Colonic mucosa (tissue), 4 donors: ENCODE measurements at regions not wholly inside any gene's neighbourhood (a gene's known extent, or its start where the extent isn't known, plus 50 kb on each side); places are given as distances from the start of the nearest gene placed in this dataset.

Source experiments
- DNase-seq: peaks from one replicate; pipeline ENCODE4 v3.0.0-alpha.2; 2020
- H3K27ac ChIP-seq: fragments of 200-600 bp; one replicate; pipeline ENCODE4 v1.8.0; 2021
- H3K27me3 ChIP-seq: fragments of 200-600 bp; one replicate; pipeline ENCODE4 v1.8.0; 2021
- H3K36me3 ChIP-seq: fragments of 200-600 bp; one replicate; pipeline ENCODE4 v1.8.0; 2021
- H3K4me1 ChIP-seq: fragments of 200-600 bp; one replicate; pipeline ENCODE4 v1.8.0; 2021; ENCODE audit warnings: mild to moderate bottlenecking
- H3K4me3 ChIP-seq: fragments of 200-600 bp; one replicate; pipeline ENCODE4 v1.8.0; 2021
- H3K9ac ChIP-seq, 2 donors: one replicate each; pipeline ENCODE4 v1.7.0; 2013; ENCODE audit warnings: control low read depth in 2 of 2, low read depth in 2 of 2, low read length in 2 of 2
- H3K9me3 ChIP-seq: fragments of 200-600 bp; one replicate; pipeline ENCODE4 v1.8.0; 2021
- CTCF ChIP-seq: fragments of 200-600 bp; IDR thresholded peaks from one replicate; pipeline ENCODE4 v1.8.0; 2022; ENCODE audit warnings: antibody characterized with exemption, mild to moderate bottlenecking
- intact Hi-C: fragments of 100-400 bp; cut with DNase I; formaldehyde crosslinking; loops from one replicate; pipeline ENCODE4 v1.14.1; 2022
- donor health status: healthy.
- donor health status: DM: no; HTN: no; CAD: no.
- donor health status: DM: no; HTN: no; CAD: no.

- H3K36me3 ChIP-seq = no peaks in the 10 kb centered on the region
- no peak for DNase-seq
- intact Hi-C loops = no loop called here
- H3K9ac ChIP-seq = no peak overlapping the region
- TF ChIP-seq CTCF = no peak
- H3K4me3 ChIP-seq = no peak overlapping the region
- H3K4me1 ChIP-seq = no peaks in the 10 kb centered on the region
- no peaks in the 10 kb centered on the region for H3K9me3 ChIP-seq
- H3K27me3 ChIP-seq = no peaks in the 10 kb centered on the region
- H3K27ac ChIP-seq = no peak overlapping the region
These were observed 83.0 kb upstream of the CXCL12 start for GRCh38 chr10:44467900-44468299.

GRCh38 chr10:44468525-44468924, 83.6 kb upstream of the CXCL12 start:
- no peaks in the 10 kb centered on the region for H3K27me3 ChIP-seq
- DNase-seq = no peak

GRCh38 chr10:44468965-44469364, 84.1 kb upstream of the CXCL12 start:
- no peaks in the 10 kb centered on the region for H3K4me1 ChIP-seq
- no peak for DNase-seq
- TF ChIP-seq CTCF = no peak
- no peak overlapping the region for H3K9ac ChIP-seq
- intact Hi-C loops = no loop called here
- H3K9me3 ChIP-seq = no peaks in the 10 kb centered on the region
- no peaks in the 10 kb centered on the region for H3K36me3 ChIP-seq
- no peaks in the 10 kb centered on the region for H3K27me3 ChIP-seq
- no peak overlapping the region for H3K27ac ChIP-seq
- H3K4me3 ChIP-seq = no peak overlapping the region

More at GRCh38 chr10:44468525-44468924, 83.6 kb upstream of the CXCL12 start:
- H3K4me3 ChIP-seq = no peak overlapping the region
- no peaks in the 10 kb centered on the region for H3K4me1 ChIP-seq
- intact Hi-C loops = no loop called here
- H3K9me3 ChIP-seq = no peaks in the 10 kb centered on the region
- no peaks in the 10 kb centered on the region for H3K36me3 ChIP-seq
- H3K27ac ChIP-seq = no peak overlapping the region
- no peak for TF ChIP-seq CTCF
- H3K9ac ChIP-seq = no peak overlapping the region

GRCh38 chr10:44470784-44471183, 85.9 kb upstream of the CXCL12 start:
- no peak for DNase-seq
- H3K36me3 ChIP-seq = no peaks in the 10 kb centered on the region
- no peak for TF ChIP-seq CTCF
- no peak overlapping the region for H3K4me3 ChIP-seq
- no peaks in the 10 kb centered on the region for H3K27me3 ChIP-seq
- intact Hi-C loops = no loop called here
- H3K9ac ChIP-seq = no peak overlapping the region
- H3K4me1 ChIP-seq = no peaks in the 10 kb centered on the region
- no peaks in the 10 kb centered on the region for H3K9me3 ChIP-seq
- no peak overlapping the region for H3K27ac ChIP-seq

GRCh38 chr10:44471410-44471809, 86.5 kb upstream of the CXCL12 start:
- no peak for TF ChIP-seq CTCF
- Histone ChIP-seq H3K4me1 (no peaks in the 10 kb centered on the region), H3K9ac (no peak overlapping the region), H3K36me3 (no peaks in the 10 kb centered on the region), H3K9me3 (no peaks in the 10 kb centered on the region), H3K4me3 (no peak overlapping the region), H3K27me3 (no peaks in the 10 kb centered on the region), H3K27ac (no peak overlapping the region)
- intact Hi-C loops = no loop called here
- no peak for DNase-seq

GRCh38 chr10:44473146-44473545, 88.2 kb upstream of the CXCL12 start:
- DNase-seq = no peak
- no peaks in the 10 kb centered on the region for H3K4me1 ChIP-seq
- no peak overlapping the region for H3K4me3 ChIP-seq
- H3K27ac ChIP-seq = no peak overlapping the region
- H3K9me3 ChIP-seq = no peaks in the 10 kb centered on the region
- H3K36me3 ChIP-seq = no peaks in the 10 kb centered on the region
- intact Hi-C loops = no loop called here
- no peaks in the 10 kb centered on the region for H3K27me3 ChIP-seq
- TF ChIP-seq CTCF = no peak
- H3K9ac ChIP-seq = no peak overlapping the region
